ENCODE measurements at regions not wholly inside any gene's neighbourhood (a gene's known extent, or its start where the extent isn't known, plus 50 kb on each side); places are given as distances from the start of the nearest gene placed in this dataset.

DNA sequence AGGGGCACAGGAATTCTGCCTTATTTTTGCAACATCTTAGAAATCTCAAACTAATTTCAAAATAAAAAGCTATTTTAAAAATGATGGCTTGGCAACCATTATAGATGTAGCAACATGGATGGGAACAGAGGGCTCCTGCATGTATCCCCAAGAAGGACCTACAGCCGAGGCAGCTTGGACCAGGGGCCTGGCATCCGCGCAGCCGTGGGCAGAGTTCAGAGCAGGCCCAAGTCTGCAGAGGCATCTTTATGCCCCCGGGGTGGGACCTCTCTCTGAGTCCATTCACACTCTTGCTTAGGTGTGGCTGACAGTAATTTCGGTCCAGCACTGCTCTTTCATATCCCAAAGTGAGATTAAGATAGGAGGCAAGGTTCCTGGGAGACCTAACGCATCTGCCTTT, 425.8 kb upstream of the MYT1L start:
- no peak for DNase-seq

DNA sequence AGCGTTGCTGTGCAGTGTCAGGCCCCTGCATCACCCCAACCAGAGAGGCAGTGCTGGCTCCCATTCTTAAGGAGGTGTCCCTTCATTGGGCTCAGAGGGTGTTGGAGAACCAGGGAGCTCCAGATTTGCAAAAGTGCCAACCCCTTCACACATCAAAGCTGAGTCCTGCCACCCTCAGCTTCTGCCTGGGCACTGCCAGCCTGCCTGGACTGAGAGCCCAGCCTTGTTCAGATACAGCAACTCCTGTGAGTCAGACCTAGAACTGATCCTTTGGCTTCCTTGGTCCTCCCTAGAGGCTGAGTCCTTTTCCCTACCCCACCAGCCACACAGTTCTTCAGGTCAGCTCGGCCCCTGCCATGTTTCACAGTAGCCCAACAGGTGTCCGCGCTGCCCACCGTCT, 424.9 kb upstream of the MYT1L start:
- DNase-seq, result no peak

DNA sequence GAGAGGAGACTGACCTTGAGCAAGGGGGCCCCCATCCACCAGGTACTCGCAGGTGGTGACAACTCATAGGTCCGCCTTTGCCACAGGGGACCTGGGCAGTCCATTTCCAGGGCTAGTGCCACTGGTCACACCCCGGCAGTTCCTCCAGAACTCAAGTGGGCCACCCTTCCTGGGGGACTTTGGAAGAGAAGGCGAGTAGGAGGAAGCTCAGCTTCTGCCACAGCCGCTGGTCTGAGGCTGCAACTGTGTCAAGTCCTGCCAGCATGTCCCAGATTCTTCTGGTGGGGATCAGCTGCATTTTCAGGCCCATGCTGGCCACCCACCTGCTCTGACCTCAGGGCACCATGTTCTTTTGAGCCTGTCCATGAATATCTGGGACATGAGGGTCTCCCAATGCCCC, 423.9 kb upstream of the MYT1L start:
- DNase-seq, result no peak

GRCh38 chr2:2751715-2752315, 420.7 kb upstream of the MYT1L start:
- DNase-seq, result no peak

DNA sequence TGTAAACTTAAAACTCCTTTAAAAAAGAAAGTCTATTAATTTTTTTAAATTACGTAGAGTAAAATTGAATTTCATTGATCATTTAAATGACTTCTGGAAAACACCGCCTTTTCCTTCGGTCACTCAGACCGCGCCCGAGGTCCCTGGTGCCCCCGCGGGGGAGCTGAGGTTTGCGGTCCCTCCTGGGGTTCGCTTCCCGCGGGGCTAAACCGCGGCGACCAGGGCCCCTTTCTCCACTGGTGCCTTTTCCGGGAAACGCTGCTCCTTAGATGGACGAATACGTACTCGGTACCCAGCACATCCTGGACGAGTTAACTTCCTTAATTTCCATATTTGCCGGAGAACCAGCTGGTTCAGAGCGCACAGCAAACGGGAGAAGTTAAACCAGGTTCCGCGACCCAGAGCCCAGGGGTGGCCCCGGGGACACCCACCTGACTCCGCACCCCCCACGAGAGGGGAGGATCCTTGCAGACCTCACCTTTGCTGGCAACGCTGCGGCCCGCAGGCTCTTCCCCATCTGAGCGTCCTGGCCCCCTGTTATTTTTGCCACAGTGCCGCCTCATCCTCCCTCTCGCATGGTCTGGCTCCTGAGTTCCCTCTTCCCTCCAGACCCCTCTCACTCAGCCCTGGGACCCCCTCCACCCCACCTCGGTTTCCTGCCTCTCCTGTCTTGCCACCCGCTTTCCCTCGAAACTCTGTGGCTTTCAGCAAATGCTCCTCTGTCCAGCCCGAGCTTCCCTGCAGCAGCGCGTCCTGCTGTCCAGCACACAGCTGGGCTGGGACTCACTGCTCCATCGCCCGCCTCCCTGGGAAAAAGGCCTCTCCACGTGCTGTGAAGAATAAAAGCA, 420.0 kb upstream of the MYT1L start:
- no peak for DNase-seq

- DNase-seq, result no peak
Observed at GRCh38 chr2:2749206-2749598, 418.1 kb upstream of the MYT1L start.

GRCh38 chr2:2748399-2749205, 417.5 kb upstream of the MYT1L start:
- DNase-seq, result no peak

DNA sequence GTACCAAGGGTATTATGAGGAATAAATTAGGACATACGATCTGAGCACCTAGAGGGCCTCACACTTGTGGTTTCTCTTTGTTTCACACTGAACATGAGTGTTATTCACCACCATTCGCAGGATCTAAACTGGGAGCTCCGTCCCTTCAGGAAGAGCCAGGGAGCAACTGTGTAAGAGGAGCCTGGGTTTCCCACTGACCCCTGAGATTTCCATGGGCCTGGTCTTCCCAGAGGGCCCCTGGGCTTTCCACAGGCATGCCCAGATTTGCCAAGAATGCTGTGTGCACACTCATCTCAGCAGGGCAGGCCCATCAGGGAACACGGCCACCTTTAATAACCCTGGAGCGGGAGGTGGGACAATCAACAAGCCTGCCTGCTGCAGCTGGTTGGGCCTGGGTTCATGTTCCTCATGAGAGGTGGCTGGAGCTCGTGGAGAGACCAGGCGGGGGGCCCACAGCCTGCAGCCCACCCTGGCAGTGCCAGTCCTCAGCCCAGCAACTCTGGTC, 416.8 kb upstream of the MYT1L start:
- no peak for DNase-seq

GRCh38 chr2:2746731-2747130, 415.7 kb upstream of the MYT1L start:
- DNase-seq, result no peak

- no peak for DNase-seq
Observed at GRCh38 chr2:2744958-2745715, 414.1 kb upstream of the MYT1L start.

DNA sequence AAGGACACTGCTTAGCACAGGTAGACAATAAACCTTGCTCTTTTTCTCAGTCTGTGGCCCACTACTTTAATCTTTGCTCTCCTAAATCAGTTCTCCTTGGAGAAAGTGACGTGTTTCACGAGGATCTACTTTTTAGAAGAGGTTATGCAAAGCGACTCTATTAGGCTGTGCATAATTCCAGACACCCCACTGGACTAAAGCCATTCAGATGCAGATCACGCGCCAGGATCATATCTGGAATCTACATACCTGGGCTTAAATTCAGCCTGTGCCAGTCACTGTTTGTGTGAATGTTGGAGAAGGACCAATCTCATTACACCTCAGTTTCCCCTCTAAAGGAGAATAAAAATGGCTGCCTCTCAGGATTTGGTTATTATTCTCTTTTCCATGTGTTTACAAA, 413.0 kb upstream of the MYT1L start:
- no peak for DNase-seq

DNA sequence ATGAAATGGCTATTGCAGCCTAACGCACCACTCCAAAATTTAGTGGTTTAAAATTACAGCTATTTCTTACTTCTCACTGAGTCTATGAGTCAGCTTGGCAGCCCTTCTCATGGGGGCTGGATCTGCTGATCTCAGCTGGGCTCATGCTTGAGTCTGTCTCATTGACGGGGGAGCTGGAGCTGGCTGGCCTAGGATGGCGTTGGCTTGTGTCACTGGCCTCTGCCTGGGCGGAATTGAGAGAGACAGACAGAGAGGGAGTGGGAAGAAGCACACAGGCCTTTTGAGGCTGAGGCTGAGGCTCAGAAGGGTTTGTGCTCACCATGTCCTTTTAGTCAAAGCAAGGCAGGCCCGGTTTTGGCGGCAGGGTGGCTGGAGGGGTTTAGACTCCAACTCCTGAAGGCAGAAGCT, 412.1 kb upstream of the MYT1L start:
- DNase-seq, result no peak

- DNase-seq, result no peak
Observed at GRCh38 chr2:2742726-2743125, 411.7 kb upstream of the MYT1L start.

- DNase-seq, result no peak
Observed at GRCh38 chr2:2740238-2740775, 409.2 kb upstream of the MYT1L start.

DNA sequence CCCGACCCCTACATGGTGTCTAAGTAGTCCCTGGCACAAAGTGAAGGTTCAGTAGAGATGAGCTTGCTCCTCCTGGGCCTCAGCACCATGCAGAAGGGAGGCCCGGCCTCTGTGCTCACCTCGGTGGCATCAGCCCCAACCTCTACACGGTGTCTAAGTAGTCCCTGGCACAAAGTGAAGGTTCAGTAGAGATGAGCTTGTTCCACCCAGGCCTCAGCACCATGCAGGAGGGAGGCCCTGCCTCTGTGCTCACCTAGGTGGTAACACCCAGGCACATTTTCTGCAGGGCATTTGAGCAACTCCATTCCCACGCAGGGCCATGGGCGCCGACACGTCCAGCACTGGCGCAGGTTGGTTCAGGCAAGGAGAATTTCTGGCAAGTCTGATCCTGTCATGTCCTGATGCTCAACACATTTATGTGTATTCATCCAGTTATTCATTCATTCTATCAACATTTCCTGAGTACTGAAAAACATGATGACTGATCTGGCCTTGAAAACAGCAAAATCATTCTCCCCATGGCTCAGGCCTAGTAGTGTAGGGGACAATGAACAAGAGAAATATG, 408.2 kb upstream of the MYT1L start:
- DNase-seq, result no peak

DNA sequence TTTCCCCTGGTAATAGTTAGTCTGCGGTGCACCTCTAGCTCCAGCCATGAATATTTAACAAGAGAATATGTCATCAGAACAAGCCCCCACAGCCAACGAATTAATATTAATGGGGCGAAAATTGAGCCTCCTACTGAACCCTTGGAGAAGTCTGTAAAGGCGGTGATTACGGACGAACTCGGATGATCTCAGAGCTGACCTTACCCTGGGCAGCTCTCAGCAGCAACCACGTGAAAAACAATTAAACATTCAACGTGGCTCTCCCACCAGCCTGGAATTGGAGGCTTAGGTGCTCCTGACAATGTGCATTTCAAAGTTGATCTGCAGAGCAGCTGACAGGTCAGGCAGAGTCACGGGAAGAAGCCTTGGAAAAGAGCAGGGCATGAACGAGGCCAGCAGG, 407.6 kb upstream of the MYT1L start:
- no peak for DNase-seq

DNA sequence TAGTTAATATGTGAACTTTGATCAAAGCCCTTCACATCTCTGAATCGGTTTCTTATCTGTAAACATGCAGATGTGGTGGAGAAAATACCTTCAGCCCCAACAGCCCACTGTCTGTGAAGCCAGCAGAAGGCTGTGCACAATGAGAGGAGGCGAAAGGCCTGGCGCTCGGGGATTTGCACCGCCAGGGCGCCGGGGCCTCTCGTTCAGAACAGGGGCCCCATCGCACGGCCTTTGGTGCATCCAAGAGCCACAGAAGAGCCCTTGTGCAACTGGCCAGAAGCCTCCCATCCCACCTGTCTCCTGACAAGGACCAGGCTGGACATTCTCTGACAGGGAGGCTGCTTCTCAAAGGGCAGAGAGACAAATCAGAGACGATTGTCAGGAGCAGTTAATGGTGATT, 407.2 kb upstream of the MYT1L start:
- no peak for DNase-seq

DNA sequence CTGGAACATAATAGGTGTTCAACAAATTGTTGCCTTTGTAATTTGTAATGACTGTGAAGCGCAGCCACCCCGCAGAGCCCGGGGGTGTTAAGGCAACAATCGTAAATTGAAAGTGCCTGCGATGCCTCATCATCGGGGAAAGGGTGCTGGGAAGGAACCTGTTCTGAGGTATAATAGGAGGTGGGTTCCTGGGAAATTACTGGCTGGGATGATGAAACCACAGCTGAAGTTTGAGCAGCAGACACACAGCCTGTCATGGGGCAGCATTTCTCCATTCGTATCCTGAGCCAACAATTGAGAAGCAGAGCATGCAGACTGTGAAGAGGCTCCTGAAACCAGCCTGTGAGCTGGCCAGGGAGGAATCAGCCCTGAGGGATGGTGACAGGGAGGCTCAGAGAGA, 404.0 kb upstream of the MYT1L start:
- no peak for DNase-seq

GRCh38 chr2:2734308-2734707, 403.2 kb upstream of the MYT1L start:
- no peak for DNase-seq

- DNase-seq, result no peak
Observed at GRCh38 chr2:2733818-2734217, 402.7 kb upstream of the MYT1L start.

DNA sequence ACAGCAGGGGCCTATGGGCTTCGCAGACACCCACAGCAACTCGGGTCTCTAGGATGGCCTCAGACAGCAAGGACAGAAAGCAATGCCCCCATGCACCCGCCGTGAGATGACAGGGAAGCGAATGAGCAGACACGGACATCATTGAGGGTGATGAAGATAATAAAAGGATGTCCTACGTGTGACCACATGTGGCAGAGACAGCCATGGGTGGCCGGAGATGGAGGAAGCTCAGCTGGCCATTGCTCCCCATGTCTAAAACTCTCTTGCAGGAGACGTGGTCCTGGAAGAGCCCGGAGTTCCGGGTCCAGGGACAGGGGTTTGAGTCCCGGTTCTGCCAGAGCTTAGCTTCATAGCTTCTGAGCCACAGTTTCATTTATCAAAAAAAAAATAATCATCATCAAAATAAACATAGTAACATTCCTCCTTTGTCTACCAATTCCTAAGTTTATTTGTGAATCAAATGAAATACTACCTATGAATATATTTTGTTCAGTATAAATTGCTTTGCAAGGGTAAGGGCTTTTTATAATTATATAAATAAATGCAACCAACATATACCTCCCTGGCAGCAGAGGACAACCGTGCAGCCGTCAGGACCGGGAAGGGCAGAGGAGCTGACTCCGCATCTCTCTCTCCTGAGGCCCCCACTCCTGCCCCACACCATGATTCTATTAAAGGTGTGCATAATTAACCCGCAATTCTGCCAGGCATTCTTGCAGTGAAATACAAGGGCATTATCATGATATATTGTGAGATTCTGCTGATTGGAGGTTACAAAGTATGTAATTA, 401.4 kb upstream of the MYT1L start:
- DNase-seq, result no peak

Measured in NCI-H1105 (cell line).